ENCODE measurements at regions not wholly inside any gene's neighbourhood (a gene's known extent, or its start where the extent isn't known, plus 50 kb on each side); places are given as distances from the start of the nearest gene placed in this dataset.

DNA sequence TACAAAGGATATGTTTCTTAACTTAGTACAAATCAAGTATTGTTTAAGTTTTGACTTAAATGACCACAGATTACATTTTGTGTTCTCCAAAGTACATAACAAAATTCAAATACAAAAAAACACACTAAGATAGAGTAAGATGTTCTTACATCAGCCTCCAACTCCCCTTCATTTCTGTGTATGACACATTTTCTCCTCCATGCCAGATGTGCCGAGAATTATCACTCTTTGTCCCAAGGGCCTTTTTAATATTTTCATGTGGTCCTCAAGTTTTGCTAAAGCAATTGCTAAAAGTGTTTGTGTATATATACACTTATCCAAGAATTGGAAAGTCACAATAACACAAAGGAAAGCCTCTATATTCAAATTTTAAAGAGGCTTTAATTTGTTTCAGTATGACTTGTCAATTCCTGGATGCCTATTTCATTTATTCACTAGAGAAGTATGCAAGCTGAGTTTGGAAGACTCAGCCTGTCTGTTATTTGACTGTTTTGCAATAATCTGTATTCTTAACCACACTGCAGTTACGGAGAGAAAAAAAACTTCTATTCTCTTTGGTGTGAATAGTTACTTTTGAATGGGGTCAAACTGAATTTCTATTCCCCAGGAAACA lies 586.4 kb upstream of the SEMA3D start:
- no peak for TF ChIP-seq EZH2 (IDR thresholded peaks at IDR 0.05)
- TF ChIP-seq FOXP2 (optimal IDR thresholded peaks at IDR 0.05; ENCODE audit: control extremely low read depth, extremely low read length, insufficient read depth) = no peak
- no peak for TF ChIP-seq POLR2AphosphoS5 (IDR thresholded peaks at IDR 0.05; ENCODE audit: borderline replicate concordance, low read depth, low read length)

Data from SK-N-MC (cell line).